GM18517 (cell line): ENCODE measurements at regions not wholly inside any gene's neighbourhood (a gene's known extent, or its start where the extent isn't known, plus 50 kb on each side); places are given as distances from the start of the nearest gene placed in this dataset.

Experiments used
- ATAC-seq: cut with Tn5 transposase; IDR thresholded peaks from one replicate; pipeline ENCODE4 v1.9.1; 2021; ENCODE audit warnings: mild to moderate bottlenecking, moderate library complexity; ENCODE audit not compliant: unreplicated experiment

- ATAC-seq: no peak
Observed at GRCh38 chr14:44030831-44031383, 476.2 kb downstream of the FSCB start.

GRCh38 chr14:44029933-44030332, 477.1 kb downstream of the FSCB start:
- no peak for ATAC-seq

DNA sequence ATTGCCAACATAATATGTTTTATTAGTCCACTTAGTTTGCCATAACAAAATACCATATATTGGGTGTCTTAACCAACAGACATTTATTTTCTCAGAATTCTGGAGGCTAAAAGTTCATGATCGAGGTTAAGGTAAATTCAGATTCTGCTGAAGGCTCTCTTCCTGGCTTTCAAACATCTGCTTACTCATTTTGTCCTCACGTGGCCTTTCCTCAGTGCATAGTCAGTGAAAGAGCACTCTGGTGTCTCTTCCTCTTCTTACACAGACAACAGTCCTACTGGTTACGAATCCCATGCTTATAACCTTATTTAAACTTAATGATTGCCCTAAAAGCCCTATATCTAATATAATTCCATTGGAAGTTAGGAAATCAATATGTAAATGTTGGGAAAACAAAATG, 479.7 kb downstream of the FSCB start:
- ATAC-seq: no peak

DNA sequence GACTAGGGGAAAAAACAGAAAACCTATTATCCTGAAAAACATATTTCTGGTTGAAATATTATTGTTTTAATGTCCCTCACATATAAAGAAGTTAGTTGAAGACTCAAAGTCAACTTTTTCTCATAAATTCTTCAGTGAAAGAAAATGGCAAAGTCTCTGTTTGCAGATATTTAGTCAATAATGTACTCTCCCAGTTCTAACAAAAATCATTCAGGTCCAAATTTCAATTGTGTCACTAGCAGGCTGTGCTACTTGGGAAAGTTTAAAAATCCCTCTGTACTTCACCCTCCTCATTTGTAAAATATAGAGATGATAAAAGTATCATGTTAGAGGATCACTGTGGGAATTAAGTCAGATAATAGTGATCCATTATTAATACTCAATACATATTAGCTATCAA, 496.5 kb downstream of the FSCB start:
- ATAC-seq: no peak

- ATAC-seq: no peak
Observed at GRCh38 chr14:44010071-44010470, 497.0 kb downstream of the FSCB start.

- no peak for ATAC-seq
Observed at GRCh38 chr14:44009642-44010041, 497.4 kb downstream of the FSCB start.

DNA sequence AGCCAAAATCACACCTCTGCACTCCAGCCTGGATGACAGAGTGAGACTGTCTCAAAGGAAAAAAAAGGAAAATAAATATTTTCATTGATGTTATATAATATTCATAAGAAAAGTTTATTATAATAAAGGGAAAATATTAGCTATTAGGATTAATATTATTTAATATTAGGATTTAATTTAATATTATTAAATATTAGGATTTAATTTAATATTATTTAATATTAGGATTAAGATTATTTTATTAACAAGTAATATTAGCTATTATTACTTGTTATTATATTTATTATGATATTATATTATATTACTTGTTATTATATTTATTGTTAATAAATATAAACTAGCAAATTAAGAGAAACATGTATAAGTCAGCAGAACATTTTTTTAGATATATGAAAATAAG, 518.1 kb downstream of the FSCB start:
- ATAC-seq: no peak

- no peak for ATAC-seq
Observed at GRCh38 chr14:43983721-43984120, 523.4 kb downstream of the FSCB start.

DNA sequence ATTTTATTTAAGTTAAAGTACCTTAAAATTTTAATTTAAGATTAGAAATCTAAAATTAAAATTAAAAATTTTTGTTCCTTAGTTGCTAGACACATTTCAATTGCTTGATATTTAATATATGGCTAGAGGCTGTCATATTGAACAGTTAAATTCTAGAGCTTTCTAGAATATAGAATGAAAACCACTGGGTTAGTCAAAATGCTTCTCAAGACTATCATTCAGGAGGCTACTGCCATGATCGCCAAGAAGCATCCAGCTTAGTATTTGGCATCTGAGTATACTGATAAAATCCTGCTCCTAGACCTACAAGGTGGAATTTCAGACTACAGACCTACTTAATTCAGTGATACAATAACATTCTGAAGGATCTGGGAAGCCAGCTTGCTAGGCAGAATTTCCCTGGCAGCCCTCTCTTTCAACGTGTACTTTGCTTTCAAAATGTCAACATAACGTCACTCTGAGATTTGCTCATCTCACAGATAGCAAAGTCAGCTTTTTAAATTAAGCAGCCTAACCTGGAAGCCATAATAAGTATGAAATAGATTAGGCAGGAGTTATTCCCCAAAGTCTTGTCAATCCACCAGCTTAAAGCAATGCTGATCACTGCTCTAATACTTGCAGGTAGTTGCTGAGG, 525.8 kb downstream of the FSCB start:
- no peak for ATAC-seq

- ATAC-seq: no peak
Observed at GRCh38 chr14:43956741-43957140, 550.3 kb downstream of the FSCB start.

DNA sequence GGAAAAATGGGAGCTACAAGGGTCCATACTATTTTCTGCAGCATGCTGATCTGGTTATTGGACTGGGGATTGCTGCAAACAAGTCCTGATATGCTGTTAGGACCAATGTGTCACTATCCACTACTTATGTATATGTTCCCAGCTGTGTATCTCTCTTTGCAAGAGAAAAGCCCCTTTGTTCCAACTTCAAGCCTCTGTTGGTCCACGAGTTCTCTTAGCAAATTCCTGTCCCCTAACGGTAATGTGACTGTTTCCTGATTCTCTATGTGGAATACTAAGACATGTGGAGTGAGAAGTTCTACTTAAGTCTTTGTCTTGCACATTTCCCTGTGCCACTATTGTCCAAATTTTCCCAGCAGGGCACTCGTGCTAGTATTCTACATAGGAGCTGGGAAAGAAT, 557.7 kb downstream of the FSCB start:
- ATAC-seq: no peak

GRCh38 chr14:43939836-43940235, 567.2 kb downstream of the FSCB start:
- no peak for ATAC-seq

DNA sequence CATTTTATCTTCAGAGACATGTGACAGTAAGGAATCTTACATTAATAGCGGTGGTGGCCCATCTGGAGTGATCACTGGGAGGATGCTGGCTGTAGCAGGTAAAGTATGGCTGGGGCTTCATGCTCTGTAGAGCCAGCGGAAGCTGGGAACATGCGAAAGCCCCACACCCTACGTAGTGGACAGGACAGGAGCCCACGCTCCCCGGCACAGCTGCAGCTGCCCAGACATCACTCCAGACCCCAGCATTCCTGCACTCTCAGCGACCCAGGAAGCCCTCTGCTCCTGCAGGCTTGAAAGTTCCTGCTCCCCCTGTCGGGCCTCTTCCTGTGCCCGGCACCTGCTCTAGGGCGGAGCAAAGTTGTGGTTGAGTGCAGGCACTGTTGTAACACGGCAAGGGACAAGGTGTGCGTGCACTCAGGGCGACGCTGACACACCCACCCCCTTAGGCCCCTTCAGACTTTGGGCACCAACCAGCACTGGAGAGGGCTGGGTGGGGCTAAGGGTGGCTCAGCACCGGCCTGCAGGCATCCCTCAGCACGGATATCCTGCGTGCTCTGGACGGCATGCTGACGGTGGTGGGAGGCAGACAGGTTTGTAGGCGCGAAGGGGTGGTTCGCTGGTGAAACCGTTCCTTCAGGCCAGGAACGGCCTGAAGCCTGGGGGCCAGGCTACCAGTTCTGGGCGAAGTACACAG, 568.3 kb downstream of the FSCB start:
- ATAC-seq: no peak

DNA sequence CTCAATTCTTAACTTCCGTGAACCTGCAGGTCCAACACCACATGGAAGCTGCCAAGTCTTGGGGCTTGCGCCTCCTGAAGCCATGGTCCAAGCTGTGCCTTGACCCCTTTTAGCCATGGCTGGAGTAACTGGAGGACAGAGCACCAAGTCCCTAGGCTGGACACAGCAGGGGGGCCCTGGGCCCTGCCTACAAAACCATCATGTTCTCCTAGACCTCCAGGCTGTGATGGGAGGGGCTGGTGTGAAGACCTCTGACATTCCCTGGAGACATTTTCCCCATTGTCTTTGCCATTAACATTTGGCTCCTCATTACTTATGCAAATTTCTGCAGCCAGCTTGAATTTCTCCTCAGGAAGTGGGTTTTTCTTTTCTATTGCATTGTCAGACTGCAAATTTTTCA, 570.1 kb downstream of the FSCB start:
- no peak for ATAC-seq

DNA sequence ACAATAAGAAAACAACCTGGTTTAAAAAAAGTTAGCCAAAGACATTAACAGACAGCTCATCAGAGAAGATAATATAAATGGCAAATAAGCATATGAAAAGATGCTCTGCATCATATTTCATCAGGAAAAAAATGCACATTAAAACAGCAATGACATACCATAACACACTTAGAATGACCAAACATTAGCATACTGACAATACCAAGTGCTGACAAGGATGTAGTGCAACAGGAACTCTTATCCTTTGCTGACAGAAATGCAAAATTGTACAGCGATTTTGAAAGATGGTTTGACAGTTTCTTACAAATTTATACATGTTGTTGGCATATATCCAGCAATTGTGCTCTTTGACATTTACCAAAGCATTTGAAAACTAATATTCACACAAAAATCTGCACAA, 573.0 kb downstream of the FSCB start:
- no peak for ATAC-seq

DNA sequence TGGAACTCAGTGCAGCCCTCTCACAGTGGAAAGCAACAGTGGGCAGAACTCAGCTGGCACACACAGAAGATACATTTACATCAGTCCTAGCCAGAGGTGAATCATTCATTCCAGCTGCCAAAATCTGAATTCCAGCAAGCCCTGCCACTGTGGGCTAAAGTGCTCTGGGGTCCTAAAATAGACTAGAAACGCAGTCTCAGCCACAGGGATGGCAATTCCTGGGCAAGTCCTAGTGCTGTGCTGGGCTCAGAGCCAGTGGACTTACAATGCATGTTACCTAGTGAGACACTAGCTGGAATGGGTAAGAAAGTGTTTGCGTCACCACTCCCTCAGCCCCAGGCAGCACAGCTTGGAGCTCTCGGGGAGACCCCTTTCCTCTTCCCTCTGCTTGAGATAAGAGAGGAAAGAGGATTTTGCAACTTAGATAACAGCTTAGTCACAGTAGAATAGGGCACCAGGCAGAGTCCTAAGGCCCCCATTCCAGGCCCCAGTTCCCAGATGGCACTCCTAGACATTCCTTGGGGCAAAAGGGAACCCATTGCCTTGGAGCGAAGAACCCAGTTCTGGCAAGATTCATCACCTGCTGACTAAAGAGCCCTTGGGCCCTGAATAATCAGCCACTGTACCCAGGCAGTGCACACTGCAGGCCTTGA, 592.9 kb downstream of the FSCB start:
- ATAC-seq: no peak

GRCh38 chr14:43903209-43903608, 603.9 kb downstream of the FSCB start:
- ATAC-seq: no peak

DNA sequence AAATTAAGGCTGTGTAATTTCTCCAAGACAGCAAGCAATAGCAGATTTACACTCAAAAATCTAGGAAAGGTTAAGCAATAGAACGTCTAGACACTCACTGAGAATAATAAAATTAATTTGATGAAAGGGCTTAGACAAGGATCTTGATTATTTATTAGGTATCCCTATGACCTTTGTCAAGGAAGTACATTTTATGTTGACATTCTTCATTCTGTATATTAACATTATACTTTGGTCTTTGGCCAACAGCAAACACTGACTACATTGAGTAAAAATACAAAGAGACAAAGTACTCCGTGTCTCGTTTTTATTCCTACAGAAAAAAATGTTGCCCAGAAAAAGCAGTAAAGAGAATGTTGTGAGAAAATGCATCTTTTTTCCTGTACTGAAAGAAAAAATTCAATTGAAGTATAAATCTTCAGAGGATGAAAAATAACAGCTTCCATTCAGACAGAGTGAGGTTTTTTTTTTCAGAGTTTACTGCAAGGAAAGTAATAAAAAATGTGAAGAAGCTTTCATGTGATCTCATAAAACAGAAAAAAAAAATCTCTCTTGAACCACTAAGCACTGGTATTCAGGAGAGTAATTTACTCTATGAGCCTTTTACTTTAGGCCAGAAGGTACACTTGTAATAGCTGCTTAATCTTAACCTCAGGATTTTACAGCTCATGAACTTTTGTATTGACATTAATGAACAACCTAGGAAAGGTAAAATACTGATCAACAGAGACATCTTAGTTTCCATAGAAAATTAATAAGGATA, 605.0 kb downstream of the FSCB start:
- ATAC-seq: no peak

- no peak for ATAC-seq
Observed at GRCh38 chr14:43900173-43900655, 606.9 kb downstream of the FSCB start.

GRCh38 chr14:43898687-43899086, 608.4 kb downstream of the FSCB start:
- no peak for ATAC-seq

DNA sequence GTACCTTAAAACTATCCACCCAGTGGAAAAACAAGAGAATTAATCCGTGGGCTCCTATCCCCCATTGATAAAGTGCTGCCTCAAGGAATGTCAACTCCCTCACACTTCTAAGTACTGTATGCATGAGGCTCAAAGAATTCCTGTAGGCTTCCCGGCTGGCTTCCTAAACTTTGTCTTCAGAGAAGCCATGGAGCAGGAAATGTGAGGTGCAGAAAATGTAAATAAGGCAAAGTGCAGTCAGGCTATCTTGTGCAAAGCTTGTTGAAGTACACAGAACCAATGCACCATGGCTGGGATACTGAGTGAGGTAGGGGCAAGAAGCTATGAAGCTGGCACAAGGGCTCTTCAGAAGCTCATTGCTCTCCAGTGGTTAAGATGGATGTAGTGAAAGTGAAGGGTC, 611.0 kb downstream of the FSCB start:
- no peak for ATAC-seq
